ENCODE measurements at regions not wholly inside any gene's neighbourhood (a gene's known extent, or its start where the extent isn't known, plus 50 kb on each side); places are given as distances from the start of the nearest gene placed in this dataset.
"Not testable (repeated sequence)": the region's sequence is repeated elsewhere in the genome, so short reads cannot be mapped to it uniquely, and the experiment has no call there.

GRCh38 chr10:47578547-47578946 is 55.1 kb upstream of the AGAP9 start:
- CTCF ChIA-PET; H3K27me3 Mint-ChIP-seq (ENCODE audit: low read depth); DNase-seq (ENCODE audit: low spot score); H3K4me3 Mint-ChIP-seq; H3K4me1 Mint-ChIP-seq; POLR2A ChIA-PET; ATAC-seq; H3K9me3 Mint-ChIP-seq; H3K27ac Mint-ChIP-seq; H3K36me3 Mint-ChIP-seq: not testable (repeated sequence)
